HG03108 (cell line): ENCODE measurements at regions not wholly inside any gene's neighbourhood (a gene's known extent, or its start where the extent isn't known, plus 50 kb on each side); places are given as distances from the start of the nearest gene placed in this dataset.
"Not testable (repeated sequence)": the region's sequence is repeated elsewhere in the genome, so short reads cannot be mapped to it uniquely, and the experiment has no call there.

ENCODE experiments used
- ATAC-seq: cut with Tn5 transposase; IDR thresholded peaks from one replicate; pipeline ENCODE4 v1.9.1; 2021; ENCODE audit warnings: moderate library complexity; ENCODE audit not compliant: unreplicated experiment

- ATAC-seq, result not testable (repeated sequence)
Observed at GRCh38 chr11:100409267-100409666, 277.8 kb upstream of the ARHGAP42 start.

DNA sequence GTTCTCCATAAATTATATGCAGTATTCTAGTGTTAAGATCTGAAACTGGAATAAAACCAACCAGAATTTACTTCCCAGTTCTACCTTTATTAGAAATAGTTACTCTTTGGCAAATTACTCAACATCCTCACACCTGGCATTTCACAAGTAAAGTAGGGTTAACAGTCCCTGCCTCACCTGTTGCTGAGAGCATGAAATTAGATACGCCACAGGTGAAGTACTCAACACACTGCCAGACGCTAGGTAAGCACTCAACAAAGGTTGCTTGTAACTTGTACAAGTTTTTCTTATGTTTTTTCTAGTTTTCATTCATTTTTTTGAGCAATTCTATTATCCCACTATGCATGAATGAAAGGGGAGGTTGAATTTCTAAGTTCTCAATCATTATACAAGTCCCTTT, 267.6 kb upstream of the ARHGAP42 start:
- ATAC-seq, result no peak

- ATAC-seq, result no peak
Observed at GRCh38 chr11:100434821-100435641, 252.1 kb upstream of the ARHGAP42 start.

GRCh38 chr11:100438376-100438775, 248.7 kb upstream of the ARHGAP42 start:
- ATAC-seq, result no peak

- no peak for ATAC-seq
Observed at GRCh38 chr11:100441086-100441485, 246.0 kb upstream of the ARHGAP42 start.

GRCh38 chr11:100442017-100442416, 245.1 kb upstream of the ARHGAP42 start:
- ATAC-seq, result no peak

DNA sequence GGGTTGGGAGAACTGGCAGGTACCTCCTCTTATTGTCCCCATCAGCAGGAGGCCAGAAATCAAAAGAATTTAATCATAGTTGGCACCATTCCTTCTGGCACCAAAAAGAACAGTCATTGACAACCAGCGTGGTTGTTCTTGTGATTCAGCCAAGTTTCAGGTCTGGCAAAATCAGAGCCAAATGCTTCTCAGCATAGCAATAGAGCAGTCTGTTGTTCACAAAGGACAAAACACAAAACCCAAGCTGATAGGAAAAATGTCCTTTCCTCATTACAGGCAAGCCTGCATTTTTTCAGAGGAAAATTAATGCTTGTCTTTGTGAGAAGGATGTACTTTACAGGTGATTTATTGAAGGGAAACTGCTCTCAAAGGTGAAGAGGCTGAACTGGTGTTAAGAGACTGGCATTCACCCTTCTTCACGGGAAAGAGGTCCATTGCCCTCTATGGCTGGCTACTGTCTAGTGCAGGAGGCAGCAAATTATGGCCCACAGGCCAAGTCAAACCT, 241.8 kb upstream of the ARHGAP42 start:
- no peak for ATAC-seq

- not testable (repeated sequence) for ATAC-seq
Observed at GRCh38 chr11:100451801-100452460, 235.2 kb upstream of the ARHGAP42 start.

- ATAC-seq, result no peak
Observed at GRCh38 chr11:100459811-100460210, 227.3 kb upstream of the ARHGAP42 start.

DNA sequence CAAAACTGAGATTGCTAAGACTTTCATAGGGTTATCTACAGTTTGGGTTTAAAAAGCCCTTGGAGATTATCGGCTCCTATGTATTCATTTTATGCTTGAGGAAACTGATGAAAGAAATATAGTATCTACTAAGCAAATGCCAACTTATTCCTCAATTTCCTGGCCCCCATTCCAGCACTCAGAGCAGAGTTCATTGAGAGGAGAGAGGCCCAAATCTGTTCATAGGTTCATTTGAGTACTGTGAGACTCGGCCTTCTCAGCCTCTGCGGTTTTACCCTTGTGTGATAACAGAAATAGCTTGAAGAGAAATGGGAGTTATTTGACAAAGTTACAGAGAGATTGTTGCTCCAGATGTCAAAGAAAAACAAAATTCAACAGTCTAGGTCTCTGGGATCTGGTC, 226.7 kb upstream of the ARHGAP42 start:
- no peak for ATAC-seq

GRCh38 chr11:100467821-100468508, 219.1 kb upstream of the ARHGAP42 start:
- no peak for ATAC-seq

- ATAC-seq, result no peak
Observed at GRCh38 chr11:100469835-100470234, 217.3 kb upstream of the ARHGAP42 start.

- ATAC-seq, result no peak
Observed at GRCh38 chr11:100472727-100473389, 214.2 kb upstream of the ARHGAP42 start.

GRCh38 chr11:100473390-100473740, 213.7 kb upstream of the ARHGAP42 start:
- no peak for ATAC-seq

GRCh38 chr11:100484948-100485347, 202.1 kb upstream of the ARHGAP42 start:
- ATAC-seq, result no peak

DNA sequence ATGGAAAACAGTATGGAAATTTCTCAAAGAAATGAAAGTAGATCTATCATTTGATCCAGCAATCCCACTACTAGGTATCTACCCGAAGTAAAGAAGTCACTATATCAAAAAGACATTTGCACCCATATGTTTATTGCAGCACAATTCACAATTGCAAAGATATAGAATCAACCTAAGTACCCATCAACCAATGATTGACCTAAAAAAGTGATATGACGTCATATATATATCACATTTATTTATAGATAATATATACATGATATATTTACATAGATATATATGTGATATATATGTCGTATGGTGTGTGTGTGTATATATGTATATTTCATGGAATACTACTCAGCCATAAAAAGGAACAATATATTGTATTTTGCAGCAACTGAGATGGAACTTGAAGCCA, 188.3 kb upstream of the ARHGAP42 start:
- ATAC-seq, result no peak

GRCh38 chr11:100501450-100501849, 185.6 kb upstream of the ARHGAP42 start:
- no peak for ATAC-seq

- ATAC-seq, result no peak
Observed at GRCh38 chr11:100512475-100512874, 174.6 kb upstream of the ARHGAP42 start.

DNA sequence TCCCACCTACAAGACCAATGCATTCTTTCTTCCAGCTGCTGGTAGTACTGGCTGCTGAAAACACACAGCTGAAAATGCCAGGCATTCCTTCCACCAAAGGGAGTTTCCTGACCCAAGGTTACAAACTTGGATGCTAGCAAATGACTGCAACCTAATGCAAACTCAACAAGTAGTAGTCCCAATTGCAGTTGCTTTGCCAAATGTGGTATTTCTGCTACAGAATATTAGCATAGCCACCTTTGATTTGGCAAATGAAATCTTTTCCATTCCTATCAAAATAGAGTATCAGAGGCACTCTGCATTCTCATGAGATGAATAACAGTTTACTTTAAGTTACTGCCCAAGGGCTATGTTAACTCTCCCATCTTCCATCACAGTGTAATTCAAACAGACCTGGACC, 172.0 kb upstream of the ARHGAP42 start:
- ATAC-seq, result no peak

GRCh38 chr11:100525197-100525596, 161.9 kb upstream of the ARHGAP42 start:
- no peak for ATAC-seq

GRCh38 chr11:100525635-100526034, 161.5 kb upstream of the ARHGAP42 start:
- ATAC-seq, result no peak
